ENCODE measurements at regions not wholly inside any gene's neighbourhood (a gene's known extent, or its start where the extent isn't known, plus 50 kb on each side); places are given as distances from the start of the nearest gene placed in this dataset.

GRCh38 chr5:3131161-3131560, 379.7 kb upstream of the IRX2 start:
- H3K9me3 ChIP-seq: no peaks in the 10 kb centered on the region
- 0 out of 2 replicates have a peak, but pooled peaks cover 3% of the 10 kb centered on the region for H3K27me3 ChIP-seq
- no peak for DNase-seq
- H3K4me3 ChIP-seq: no peak overlapping the region
- no peaks in the 10 kb centered on the region for H3K36me3 ChIP-seq

DNA sequence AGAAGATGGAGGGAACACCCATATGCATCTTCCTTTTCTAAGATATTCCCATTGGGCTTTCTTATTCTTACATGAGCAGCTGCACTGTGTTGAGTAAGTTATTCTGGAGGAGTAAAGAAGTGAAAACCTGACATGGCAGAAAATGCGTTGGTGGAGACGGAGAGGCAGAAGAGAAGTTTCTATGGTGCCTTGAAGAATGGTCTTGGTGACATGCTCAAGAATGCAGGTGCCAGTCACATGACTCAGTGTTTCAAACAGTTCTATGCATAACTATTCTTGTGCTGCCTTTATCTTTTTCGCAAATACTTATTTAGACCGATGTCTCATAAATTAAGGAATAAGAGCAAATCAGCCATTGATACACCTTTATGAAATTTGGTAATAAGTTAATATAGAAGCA, 377.8 kb upstream of the IRX2 start:
- Histone ChIP-seq H3K4me3 (no peak overlapping the region), H3K27me3 (0 out of 2 replicates have a peak, but pooled peaks cover 3% of the 10 kb centered on the region), H3K9me3 (no peaks in the 10 kb centered on the region), H3K36me3 (no peaks in the 10 kb centered on the region)
- DNase-seq: no peak

DNA sequence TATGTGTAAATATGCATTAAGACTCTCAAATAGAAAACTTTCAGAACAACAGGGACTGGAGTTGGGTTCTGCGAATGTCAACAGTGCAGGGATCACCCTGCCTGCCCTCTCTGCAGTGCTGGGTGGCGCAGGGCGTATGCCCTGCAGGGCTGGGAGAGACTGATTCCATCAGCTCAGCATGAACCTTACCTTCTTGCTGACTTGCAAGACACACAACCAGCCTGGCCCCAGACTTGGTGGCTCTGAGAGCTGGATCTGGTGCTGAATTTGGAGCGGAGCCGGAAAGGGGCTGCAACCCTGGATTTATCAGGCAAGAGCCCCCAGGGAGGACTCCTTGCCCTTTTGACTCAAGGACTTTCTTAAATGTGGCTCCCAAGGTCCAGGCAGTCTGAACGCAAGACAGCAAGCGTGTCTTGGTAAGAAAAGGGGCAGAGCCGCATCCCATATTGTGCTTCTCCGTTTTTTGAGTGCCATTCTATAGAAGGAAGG, 376.0 kb upstream of the IRX2 start:
- Histone ChIP-seq H3K4me3 (no peak overlapping the region), H3K36me3 (no peaks in the 10 kb centered on the region), H3K9me3 (no peaks in the 10 kb centered on the region), H3K27me3 (0 out of 2 replicates have a peak, but pooled peaks cover 3% of the 10 kb centered on the region)
- no peak for DNase-seq

DNA sequence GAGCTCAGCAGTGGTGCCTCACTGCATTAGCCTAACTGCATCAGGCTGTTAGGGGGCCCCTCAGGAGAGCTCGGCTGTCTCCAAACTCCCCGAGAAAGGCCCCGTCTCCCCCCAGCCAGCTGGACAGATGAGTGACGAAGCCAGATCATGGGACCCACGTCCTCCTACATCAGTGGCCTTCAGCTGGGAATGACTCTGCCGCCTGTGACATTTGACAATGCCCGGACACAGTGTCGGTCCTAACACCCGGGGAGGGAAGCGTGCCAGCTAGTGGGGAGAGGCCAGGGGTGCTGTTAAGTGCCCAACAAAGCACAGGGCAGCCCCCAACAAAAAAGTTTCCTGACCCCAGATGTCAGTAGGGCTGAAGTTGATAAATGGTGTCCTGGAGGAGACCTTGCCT, 375.2 kb upstream of the IRX2 start:
- DNase-seq: no peak
- H3K27me3 ChIP-seq: 0 out of 2 replicates have a peak, but pooled peaks cover 3% of the 10 kb centered on the region
- H3K36me3 ChIP-seq: no peaks in the 10 kb centered on the region
- H3K9me3 ChIP-seq: no peaks in the 10 kb centered on the region
- no peak overlapping the region for H3K4me3 ChIP-seq

- Histone ChIP-seq H3K27me3 (no peaks in the 10 kb centered on the region), H3K36me3 (no peaks in the 10 kb centered on the region)
Observed at GRCh38 chr5:3124410-3124809, 372.9 kb upstream of the IRX2 start.

DNA sequence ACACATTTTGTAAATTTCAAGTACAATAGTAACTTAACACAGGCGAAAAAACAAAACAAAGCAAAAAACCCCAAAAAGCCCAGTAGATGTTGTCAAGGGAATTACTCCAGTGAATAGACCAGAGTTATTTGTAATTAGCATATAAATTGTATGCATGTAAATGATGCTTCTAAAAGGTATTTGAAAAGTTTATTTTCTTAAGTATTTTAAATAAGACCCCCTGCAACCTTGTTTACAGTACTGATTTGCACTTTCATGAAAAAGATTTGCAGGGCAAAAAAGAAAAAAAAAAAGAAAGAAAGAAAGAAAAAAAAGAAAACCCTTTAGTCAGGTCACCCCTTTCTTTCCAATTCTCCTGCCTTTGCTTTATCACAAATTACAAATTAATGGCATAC, 372.3 kb upstream of the IRX2 start:
- no peak for DNase-seq
- H3K9me3 ChIP-seq: no peaks in the 10 kb centered on the region
- H3K4me3 ChIP-seq: no peak overlapping the region
- no peaks in the 10 kb centered on the region for H3K36me3 ChIP-seq
- H3K27me3 ChIP-seq: no peaks in the 10 kb centered on the region

More at GRCh38 chr5:3124410-3124809, 372.9 kb upstream of the IRX2 start:
- no peaks in the 10 kb centered on the region for H3K9me3 ChIP-seq
- DNase-seq: no peak
- no peak overlapping the region for H3K4me3 ChIP-seq

- no peak for DNase-seq
- Histone ChIP-seq H3K36me3 (no peaks in the 10 kb centered on the region), H3K27me3 (no peaks in the 10 kb centered on the region), H3K4me3 (no peak overlapping the region), H3K9me3 (no peaks in the 10 kb centered on the region)
Observed at GRCh38 chr5:3122985-3123762, 371.7 kb upstream of the IRX2 start.

DNA sequence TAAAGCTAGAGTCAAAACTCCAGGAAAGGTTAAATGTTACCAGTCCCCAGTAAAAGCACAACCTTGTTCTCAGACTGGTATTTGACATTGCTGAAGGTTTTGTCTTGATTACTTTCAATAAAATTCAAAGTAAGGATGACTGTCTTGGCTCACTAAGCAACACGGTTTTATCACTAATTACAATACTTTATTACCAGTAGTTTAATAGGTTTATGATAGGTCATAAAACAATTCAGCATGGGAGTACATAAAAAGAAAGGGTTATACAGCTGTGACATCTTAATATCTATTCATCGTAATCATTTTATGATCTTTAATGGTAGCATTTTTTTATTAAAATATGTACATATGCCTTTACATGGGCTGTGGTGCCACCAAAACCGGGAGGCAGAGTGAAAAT, 370.7 kb upstream of the IRX2 start:
- H3K36me3 ChIP-seq: no peaks in the 10 kb centered on the region
- no peak overlapping the region for H3K4me3 ChIP-seq
- DNase-seq: no peak
- no peaks in the 10 kb centered on the region for H3K9me3 ChIP-seq
- H3K27me3 ChIP-seq: no peaks in the 10 kb centered on the region

DNA sequence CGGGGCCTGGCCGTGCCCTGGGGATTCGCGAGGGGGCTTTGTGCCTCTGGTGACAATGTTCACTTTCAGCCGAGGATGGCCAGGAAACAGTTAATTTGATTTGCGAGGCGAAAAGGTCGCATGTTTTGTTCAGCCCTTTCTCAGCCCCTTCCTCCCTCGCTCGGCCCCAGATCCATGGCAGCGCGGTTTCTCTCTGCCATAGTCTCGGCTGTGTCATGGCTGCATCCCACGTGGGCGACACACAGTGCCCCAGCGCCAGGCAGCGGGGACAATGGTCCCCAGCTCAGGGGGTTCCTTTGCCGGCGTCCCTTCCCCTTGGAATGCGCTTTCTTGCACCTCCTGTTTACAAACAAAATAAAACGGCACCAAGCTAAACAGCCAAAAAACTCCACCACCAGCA, 370.3 kb upstream of the IRX2 start:
- Histone ChIP-seq H3K4me3 (no peak overlapping the region), H3K36me3 (no peaks in the 10 kb centered on the region), H3K9me3 (no peaks in the 10 kb centered on the region), H3K27me3 (0 out of 2 replicates have a peak, but pooled peaks cover 2% of the 10 kb centered on the region)
- DNase-seq: no peak

DNA sequence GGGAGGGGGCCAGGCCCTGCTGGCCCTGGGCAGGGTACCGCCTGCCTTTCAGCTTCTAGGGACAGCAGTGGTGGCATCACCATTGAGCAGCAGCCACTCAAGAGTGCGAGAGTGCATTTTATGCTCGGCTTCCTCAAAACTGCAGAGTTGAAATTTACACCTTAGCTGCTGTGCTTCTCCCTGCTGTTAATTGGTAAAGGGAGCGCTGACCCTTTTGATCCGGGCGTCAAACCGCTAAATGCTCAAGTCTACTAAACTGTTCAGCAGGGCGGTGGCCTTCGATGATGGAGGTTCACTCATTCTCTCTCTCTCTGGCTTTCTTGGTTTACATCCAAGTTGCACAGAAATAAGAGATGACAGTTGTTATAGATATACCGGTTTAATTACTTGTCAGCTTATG, 368.6 kb upstream of the IRX2 start:
- Histone ChIP-seq H3K36me3 (no peaks in the 10 kb centered on the region), H3K27me3 (0 out of 2 replicates have a peak, but pooled peaks cover 3% of the 10 kb centered on the region), H3K9me3 (no peaks in the 10 kb centered on the region), H3K4me3 (no peak overlapping the region)
- no peak for DNase-seq

DNA sequence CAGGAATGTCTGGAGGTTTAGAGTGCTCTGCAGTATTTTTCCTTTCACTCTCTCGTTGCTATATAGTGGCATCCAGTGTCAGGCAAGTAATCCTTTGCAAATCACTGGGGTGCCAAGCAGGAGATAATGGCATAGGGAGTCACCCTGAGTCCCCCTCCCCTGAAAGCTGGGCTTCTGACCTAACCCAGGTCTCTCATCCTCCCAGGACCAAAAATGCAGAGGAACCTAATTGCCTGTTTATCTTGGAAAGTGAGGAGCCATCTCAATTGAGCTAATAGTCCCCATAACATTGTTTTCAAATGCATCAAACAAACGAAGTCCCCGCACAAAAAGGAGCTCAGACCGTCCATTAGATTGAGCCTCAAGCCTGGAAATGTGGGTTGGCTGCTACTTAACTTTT, 368.0 kb upstream of the IRX2 start:
- no peak for DNase-seq
- no peaks in the 10 kb centered on the region for H3K36me3 ChIP-seq
- H3K27me3 ChIP-seq: 0 out of 2 replicates have a peak, but pooled peaks cover 3% of the 10 kb centered on the region
- H3K9me3 ChIP-seq: no peaks in the 10 kb centered on the region
- H3K4me3 ChIP-seq: no peak overlapping the region

- DNase-seq: no peak
- Histone ChIP-seq H3K9me3 (no peaks in the 10 kb centered on the region), H3K36me3 (no peaks in the 10 kb centered on the region), H3K27me3 (0 out of 2 replicates have a peak, but pooled peaks cover 3% of the 10 kb centered on the region), H3K4me3 (no peak overlapping the region)
Observed at GRCh38 chr5:3118340-3118739, 366.9 kb upstream of the IRX2 start.

GRCh38 chr5:3116366-3116765, 364.9 kb upstream of the IRX2 start:
- Histone ChIP-seq H3K9me3 (no peaks in the 10 kb centered on the region), H3K4me3 (no peak overlapping the region), H3K27me3 (0 out of 2 replicates have a peak, but pooled peaks cover 3% of the 10 kb centered on the region), H3K36me3 (no peaks in the 10 kb centered on the region)
- DNase-seq: no peak

GRCh38 chr5:3114467-3114866, 363.0 kb upstream of the IRX2 start:
- Histone ChIP-seq H3K4me3 (no peak overlapping the region), H3K27me3 (0 out of 2 replicates have a peak, but pooled peaks cover 3% of the 10 kb centered on the region), H3K9me3 (no peaks in the 10 kb centered on the region), H3K36me3 (no peaks in the 10 kb centered on the region)
- DNase-seq: no peak

- H3K36me3 ChIP-seq: no peaks in the 10 kb centered on the region
- DNase-seq: no peak
- H3K27me3 ChIP-seq: no peaks in the 10 kb centered on the region
- no peaks in the 10 kb centered on the region for H3K9me3 ChIP-seq
- H3K4me3 ChIP-seq: no peak overlapping the region
Observed at GRCh38 chr5:3110371-3110770, 358.9 kb upstream of the IRX2 start.

DNA sequence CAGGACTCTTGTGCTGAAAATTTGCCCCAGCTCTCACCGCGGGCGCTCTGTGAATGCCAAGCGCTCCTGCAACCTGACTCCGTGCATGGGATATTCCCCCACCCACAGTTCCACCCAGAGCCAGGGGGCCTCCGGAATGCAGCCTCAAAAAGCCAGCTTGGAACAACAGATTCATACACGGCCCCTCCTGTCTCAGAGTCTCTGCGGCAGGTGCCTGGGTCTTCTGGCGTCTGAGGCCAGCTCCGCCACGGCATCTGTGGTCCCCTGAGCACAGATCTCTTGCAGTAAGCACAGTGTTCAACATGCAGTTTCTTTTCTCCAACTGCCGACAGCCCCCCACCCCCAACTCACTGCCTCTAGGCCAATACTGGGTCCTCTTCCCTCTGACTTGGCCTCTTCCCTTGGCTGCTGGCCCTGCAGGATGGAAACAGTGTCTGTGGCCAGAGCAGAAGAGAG, 355.7 kb upstream of the IRX2 start:
- no peak overlapping the region for H3K4me3 ChIP-seq
- H3K9me3 ChIP-seq: no peaks in the 10 kb centered on the region
- no peaks in the 10 kb centered on the region for H3K36me3 ChIP-seq
- no peak for DNase-seq
- H3K27me3 ChIP-seq: no peaks in the 10 kb centered on the region; the same call in 1 of the 2 replicates

GRCh38 chr5:3105581-3105980, 354.1 kb upstream of the IRX2 start:
- no peak overlapping the region for H3K4me3 ChIP-seq

DNA sequence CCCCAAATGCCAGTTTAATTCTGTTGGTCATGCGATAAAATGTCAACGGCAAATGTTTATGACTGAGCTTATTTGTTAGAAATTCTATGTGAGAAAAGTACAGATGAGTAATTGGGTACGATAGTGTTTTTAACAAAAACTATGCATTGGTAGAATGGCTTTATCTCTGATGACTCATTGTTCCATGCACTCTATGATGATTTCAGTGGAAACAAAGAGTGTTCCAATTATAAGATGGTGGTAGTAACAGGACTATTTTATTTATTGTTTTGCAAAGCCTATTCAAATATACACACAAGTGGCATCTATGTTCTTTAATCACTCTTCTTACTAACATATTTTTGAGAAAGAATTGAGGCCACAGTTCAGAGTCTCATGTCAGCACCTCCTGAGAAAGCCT, 353.7 kb upstream of the IRX2 start:
- H3K4me3 ChIP-seq: no peak overlapping the region
- H3K36me3 ChIP-seq: no peaks in the 10 kb centered on the region
- no peak for DNase-seq
- no peaks in the 10 kb centered on the region; the same call in 1 of the 2 replicates for H3K27me3 ChIP-seq
- no peaks in the 10 kb centered on the region for H3K9me3 ChIP-seq

More at GRCh38 chr5:3105581-3105980, 354.1 kb upstream of the IRX2 start:
- H3K27me3 ChIP-seq: no peaks in the 10 kb centered on the region; the same call in 1 of the 2 replicates
- no peak for DNase-seq
- H3K9me3 ChIP-seq: no peaks in the 10 kb centered on the region
- no peaks in the 10 kb centered on the region for H3K36me3 ChIP-seq

Measured in MG63 (cell line).